ENCODE measurements at regions not wholly inside any gene's neighbourhood (a gene's known extent, or its start where the extent isn't known, plus 50 kb on each side); places are given as distances from the start of the nearest gene placed in this dataset.

DNA sequence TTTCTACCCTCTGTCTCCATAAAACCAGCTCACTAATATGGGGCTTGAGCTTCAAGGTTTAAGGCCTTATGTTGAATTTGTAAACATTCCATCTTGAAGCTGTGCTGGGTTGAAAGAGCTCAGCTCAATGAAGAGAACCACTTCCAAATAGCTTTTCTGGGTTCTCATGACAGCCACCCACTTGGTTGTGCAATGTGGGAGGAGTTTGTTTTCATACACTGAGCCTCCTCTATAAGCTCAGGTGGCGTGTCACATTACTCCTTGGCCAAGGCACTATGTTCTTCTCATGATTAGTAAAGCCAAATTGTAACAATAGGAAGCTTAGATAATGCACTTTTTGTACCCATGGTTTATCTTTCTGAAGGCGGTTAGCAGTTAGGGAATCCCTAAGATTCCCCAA is 265.6 kb downstream of the PTEN start:
- TF ChIP-seq, protein P1, sequence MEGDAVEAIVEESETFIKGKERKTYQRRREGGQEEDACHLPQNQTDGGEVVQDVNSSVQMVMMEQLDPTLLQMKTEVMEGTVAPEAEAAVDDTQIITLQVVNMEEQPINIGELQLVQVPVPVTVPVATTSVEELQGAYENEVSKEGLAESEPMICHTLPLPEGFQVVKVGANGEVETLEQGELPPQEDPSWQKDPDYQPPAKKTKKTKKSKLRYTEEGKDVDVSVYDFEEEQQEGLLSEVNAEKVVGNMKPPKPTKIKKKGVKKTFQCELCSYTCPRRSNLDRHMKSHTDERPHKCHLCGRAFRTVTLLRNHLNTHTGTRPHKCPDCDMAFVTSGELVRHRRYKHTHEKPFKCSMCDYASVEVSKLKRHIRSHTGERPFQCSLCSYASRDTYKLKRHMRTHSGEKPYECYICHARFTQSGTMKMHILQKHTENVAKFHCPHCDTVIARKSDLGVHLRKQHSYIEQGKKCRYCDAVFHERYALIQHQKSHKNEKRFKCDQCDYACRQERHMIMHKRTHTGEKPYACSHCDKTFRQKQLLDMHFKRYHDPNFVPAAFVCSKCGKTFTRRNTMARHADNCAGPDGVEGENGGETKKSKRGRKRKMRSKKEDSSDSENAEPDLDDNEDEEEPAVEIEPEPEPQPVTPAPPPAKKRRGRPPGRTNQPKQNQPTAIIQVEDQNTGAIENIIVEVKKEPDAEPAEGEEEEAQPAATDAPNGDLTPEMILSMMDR (conservative IDR thresholded peaks at IDR 0.05 in 1 of 2, IDR thresholded peaks at IDR 0.05 in 1 of 2; ENCODE audit: low read depth in 1 of 2, low read length in 2 of 2) = no peak
- TF ChIP-seq EZH2 (IDR thresholded peaks at IDR 0.05; ENCODE audit: low read length, missing control alignments) = no peak
